H4 (cell line): ENCODE measurements at regions not wholly inside any gene's neighbourhood (a gene's known extent, or its start where the extent isn't known, plus 50 kb on each side); places are given as distances from the start of the nearest gene placed in this dataset.

Experiments used
- DNase-seq: peaks from one replicate; pipeline ENCODE4 v3.0.0-alpha.2; 2015; ENCODE audit warnings: low spot score

DNA sequence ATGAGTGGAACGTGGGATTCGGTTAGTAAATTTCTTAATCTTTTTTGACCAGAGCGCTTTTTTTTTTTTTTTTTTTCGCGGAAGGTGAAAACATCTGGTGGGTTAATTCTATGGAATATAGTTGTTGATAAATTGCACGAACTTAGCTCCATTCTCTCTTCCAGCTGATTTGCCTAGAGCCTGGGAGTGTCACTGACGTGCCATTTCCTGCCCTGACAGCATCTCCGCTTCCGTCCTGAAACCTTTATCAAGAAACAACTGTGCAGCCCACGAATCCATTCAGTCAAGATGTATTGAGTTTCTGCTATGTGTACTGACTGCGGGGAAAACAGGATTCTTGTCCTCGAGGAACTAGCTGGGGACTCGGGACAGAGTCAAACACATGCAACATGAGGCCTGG, 59.5 kb upstream of the TGM3 start:
- DNase-seq, result no peak

DNA sequence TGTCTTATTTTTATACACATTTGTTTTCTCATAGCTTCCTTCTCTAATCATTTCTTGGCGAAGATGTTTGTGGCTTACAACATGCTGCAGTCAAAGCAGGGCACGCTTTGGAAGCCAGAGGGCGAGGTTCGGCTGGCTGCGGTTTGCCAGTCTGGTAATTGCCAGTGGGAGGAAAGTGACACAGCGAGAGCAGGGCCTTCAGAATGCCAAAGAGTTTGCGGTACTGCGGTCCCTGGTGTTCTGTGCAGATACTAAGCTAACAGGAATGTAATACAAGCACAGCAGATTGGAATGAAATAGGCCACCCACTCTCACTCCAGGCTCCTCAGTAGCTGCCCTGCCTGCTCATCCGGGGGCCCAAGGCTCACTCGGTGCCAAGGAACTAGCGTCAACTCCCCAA, 58.7 kb upstream of the TGM3 start:
- peak; percentile 98 for DNase-seq

DNA sequence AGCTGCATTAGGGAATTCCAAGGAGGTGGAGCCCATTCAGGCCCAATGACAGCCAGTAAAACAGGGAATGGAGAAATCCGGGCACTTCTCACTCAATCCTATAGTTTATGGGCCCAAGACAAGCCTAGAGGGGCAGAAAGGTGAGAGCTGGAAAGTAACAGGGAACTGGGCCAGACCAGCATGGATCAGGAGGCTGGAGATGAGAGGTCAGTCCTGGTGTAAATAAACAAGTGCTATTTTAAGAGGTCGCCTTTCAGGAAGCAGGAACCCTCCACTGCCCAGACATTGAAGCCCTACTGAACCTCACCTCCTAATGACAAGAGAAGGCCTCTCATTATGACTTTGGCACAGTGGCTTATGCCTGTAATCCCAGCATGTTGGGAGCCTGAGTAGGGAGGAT, 57.2 kb upstream of the TGM3 start:
- no peak for DNase-seq

DNA sequence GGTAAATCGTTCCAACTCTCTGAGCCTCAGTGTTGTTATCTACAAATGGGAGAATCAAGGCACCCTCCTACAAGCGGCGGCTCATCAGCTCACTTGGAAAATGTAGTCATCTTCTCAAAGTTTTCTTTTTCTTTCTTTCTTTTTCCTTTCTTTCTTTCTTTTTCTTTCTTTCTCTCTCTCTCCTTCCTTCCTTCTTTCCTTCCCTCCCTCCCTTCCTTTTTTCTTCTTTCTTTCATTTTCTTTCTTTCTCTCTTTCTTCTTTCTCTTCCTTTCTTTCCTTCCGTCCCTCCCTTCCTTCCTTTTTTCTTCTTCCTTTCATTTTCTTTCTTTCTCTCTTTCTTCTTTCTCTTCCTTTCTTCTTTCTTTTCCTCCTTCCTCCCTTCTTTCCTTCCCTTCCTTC, 55.0 kb upstream of the TGM3 start:
- DNase-seq, result no peak

- no peak for DNase-seq
Observed at GRCh38 chr20:2242678-2243077, 53.1 kb upstream of the TGM3 start.

DNA sequence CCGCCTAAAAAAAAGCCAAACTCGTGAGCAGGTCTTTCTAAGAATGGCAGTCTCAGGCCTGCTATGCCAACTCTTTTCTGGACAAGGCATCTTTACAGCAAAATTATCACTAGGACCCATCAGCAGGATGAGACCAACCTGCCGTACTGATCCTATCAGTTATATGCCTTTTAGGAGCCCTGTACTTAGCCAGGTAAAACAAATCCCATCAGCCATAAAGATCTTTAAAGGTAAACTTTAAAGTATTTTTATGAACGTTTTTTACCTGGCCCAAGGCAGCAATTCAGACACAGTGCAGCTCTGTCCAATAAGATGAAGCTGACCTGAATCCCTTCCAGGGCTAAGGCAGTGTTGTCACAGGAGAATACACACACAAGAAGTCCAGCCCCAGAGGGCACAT, 51.3 kb upstream of the TGM3 start:
- no peak for DNase-seq

- DNase-seq, result no peak
Observed at GRCh38 chr20:2244993-2245392, 50.8 kb upstream of the TGM3 start.

DNA sequence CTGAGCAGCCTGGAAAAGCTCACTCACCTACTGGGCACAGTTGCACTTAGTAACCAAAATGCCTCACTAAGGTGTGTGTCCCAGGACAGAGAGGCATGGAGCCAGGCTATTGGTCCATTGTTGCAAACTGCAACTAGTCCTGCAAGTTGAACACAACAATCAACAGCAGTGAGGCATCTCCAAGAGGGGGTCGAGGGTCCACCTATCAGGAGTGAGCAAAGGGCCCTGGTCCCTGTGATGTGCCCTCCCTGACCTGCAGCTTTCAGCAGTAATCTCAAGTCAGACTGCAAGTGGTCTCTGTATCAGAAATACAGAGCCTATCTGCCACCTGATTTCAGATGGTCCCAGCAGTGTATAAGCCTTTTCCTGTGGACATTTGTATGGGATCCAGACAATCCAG, 50.2 kb upstream of the TGM3 start:
- DNase-seq, result no peak
